ENCODE measurements at regions not wholly inside any gene's neighbourhood (a gene's known extent, or its start where the extent isn't known, plus 50 kb on each side); places are given as distances from the start of the nearest gene placed in this dataset.

GRCh38 chr11:37967635-37968034 lies 1369.6 kb upstream of the RAG2 start:
- Histone ChIP-seq H3K27ac (no peak overlapping the region), H3K4me3 (no peak overlapping the region), H3K4me1 (no peaks in the 10 kb centered on the region), H3K9me3 (peaks cover 0 to 4% (median 0%) of the 10 kb centered on the region in 11 donors), H3K36me3 (no peaks in the 10 kb centered on the region), H3K27me3 (no peaks in the 10 kb centered on the region)
- no peak for ATAC-seq
- 91% methylated on average over 10 of the region's 10 CpGs for WGBS, 2 donors
- TF ChIP-seq CTCF (IDR thresholded peaks at IDR 0.05): no peak
- intact Hi-C loops (cut with DNase I): no loop called here
- DNase-seq: no peak

GRCh38 chr11:37963440-37963839 lies 1365.4 kb upstream of the RAG2 start:
- TF ChIP-seq CTCF (IDR thresholded peaks at IDR 0.05): no peak
- intact Hi-C loops (cut with DNase I): no loop called here
- Histone ChIP-seq H3K4me3 (no peak overlapping the region), H3K36me3 (no peaks in the 10 kb centered on the region), H3K9me3 (peaks cover 0 to 14% (median 0%) of the 10 kb centered on the region in 11 donors), H3K27me3 (no peaks in the 10 kb centered on the region), H3K4me1 (no peaks in the 10 kb centered on the region), H3K27ac (no peak overlapping the region)
- ATAC-seq: no peak
- no peak for DNase-seq
- WGBS, 2 donors: 52 to 53% methylated on average over 2 of the region's 2 CpGs

- DNase-seq: no peak
- H3K27ac ChIP-seq: no peak overlapping the region
- peaks cover 0 to 22% (median 0%) of the 10 kb centered on the region in 11 donors for H3K9me3 ChIP-seq
- ATAC-seq: no peak
- intact Hi-C loops (cut with DNase I): no loop called here
- no peaks in the 10 kb centered on the region for H3K4me1 ChIP-seq
- no peaks in the 10 kb centered on the region for H3K36me3 ChIP-seq
- no peak overlapping the region for H3K4me3 ChIP-seq
- no peak for TF ChIP-seq CTCF (IDR thresholded peaks at IDR 0.05)
- H3K27me3 ChIP-seq: no peaks in the 10 kb centered on the region
- 50 to 59% methylated on average over 1 of the region's 1 CpG for WGBS, 2 donors
These were observed 1359.7 kb upstream of the RAG2 start for GRCh38 chr11:37957717-37958116.

- intact Hi-C loops (cut with DNase I): no loop called here
- H3K4me3 ChIP-seq: no peak overlapping the region
- no peak for TF ChIP-seq CTCF (IDR thresholded peaks at IDR 0.05)
- DNase-seq: no peak
- ATAC-seq: no peak
- H3K27ac ChIP-seq: no peak overlapping the region
- no peaks in the 10 kb centered on the region for H3K4me1 ChIP-seq
- H3K36me3 ChIP-seq: no peaks in the 10 kb centered on the region
- no peaks in the 10 kb centered on the region for H3K27me3 ChIP-seq
- peaks cover 0 to 3% (median 0%) of the 10 kb centered on the region in 11 donors for H3K9me3 ChIP-seq
- WGBS, 2 donors: 42 to 49% methylated on average over 2 of the region's 2 CpGs
These were observed 1354.0 kb upstream of the RAG2 start for GRCh38 chr11:37951996-37952395.

Data from heart right ventricle (tissue), 16 donors.